H1 (cell line): ENCODE measurements at regions not wholly inside any gene's neighbourhood (a gene's known extent, or its start where the extent isn't known, plus 50 kb on each side); places are given as distances from the start of the nearest gene placed in this dataset.

ENCODE experiments used
- CBX8 ChIP-seq: fragments of 300-800, 300-1000 bp; sonication (generic); IDR thresholded peaks from 2 replicates; pipeline ENCODE4 v1.7.1; 2016; ENCODE audit warnings: low read depth, low read length, borderline replicate concordance
- CHD7 ChIP-seq: fragments of 300-600 bp; sonication (generic); IDR thresholded peaks from 2 replicates; pipeline ENCODE4 v1.7.1; 2012; ENCODE audit warnings: low read length, moderate library complexity, mild to moderate bottlenecking, inconsistent platforms; ENCODE audit not compliant: insufficient replicate concordance
- CTBP2 ChIP-seq: IDR thresholded peaks from 2 replicates; pipeline ENCODE4 v1.7.0; 2011; ENCODE audit warnings: borderline replicate concordance, mild to moderate bottlenecking, moderate library complexity, mixed read lengths, low read length; ENCODE audit not compliant: insufficient read depth, insufficient read length
- GABPA ChIP-seq: IDR thresholded peaks from 2 replicates; pipeline ENCODE4 v1.6.1; 2011; ENCODE audit warnings: mild to moderate bottlenecking, low read length, moderate library complexity, borderline replicate concordance; ENCODE audit not compliant: insufficient read depth
- KDM1A ChIP-seq: fragments of 200-600, 300-600 bp; sonication (generic); IDR thresholded peaks from 2 replicates; pipeline ENCODE4 v1.7.1; 2016; ENCODE audit warnings: mild to moderate bottlenecking, low read length, borderline replicate concordance
- MAFK ChIP-seq: IDR thresholded peaks from 2 replicates; pipeline ENCODE4 v1.6.1; 2012; ENCODE audit warnings: low read depth, mild to moderate bottlenecking, improper control_type of control experiment, low read length
- PHF8 ChIP-seq: fragments of 200-600 bp; sonication (generic); conservative IDR thresholded peaks from 2 replicates; pipeline ENCODE4 v1.7.1; 2012; ENCODE audit warnings: low read depth, mild to moderate bottlenecking, inconsistent platforms, low read length, moderate library complexity
- SIX5 ChIP-seq: IDR thresholded peaks from 2 replicates; pipeline ENCODE4 v1.6.1; 2011; ENCODE audit warnings: mild to moderate bottlenecking, low read depth, low read length
- TEAD4 ChIP-seq: IDR thresholded peaks from 2 replicates; pipeline ENCODE4 v1.6.1; 2012; ENCODE audit warnings: low read depth, low read length, inconsistent platforms, mixed read lengths

GRCh38 chr7:106367664-106368063 lies 82.9 kb upstream of the NAMPT start (continued):
- no peak for TF ChIP-seq CHD7
- no peak for TF ChIP-seq GABPA
- no peak for TF ChIP-seq SIX5
- no peak for TF ChIP-seq PHF8
- no peak for TF ChIP-seq MAFK
- no peak for TF ChIP-seq KDM1A
- TF ChIP-seq CBX8 = no peak
- TF ChIP-seq CTBP2 = no peak
- TF ChIP-seq TEAD4 = no peak
